NB4 (cell line): ENCODE measurements at regions not wholly inside any gene's neighbourhood (a gene's known extent, or its start where the extent isn't known, plus 50 kb on each side); places are given as distances from the start of the nearest gene placed in this dataset.

Experiments used
- DNase-seq: peaks from one replicate; pipeline ENCODE4 v3.0.0; 2010; ENCODE audit warnings: low read depth
- H3K4me3 ChIP-seq: one replicate; pipeline ENCODE4 v1.5.1; 2011; ENCODE audit warnings: mild to moderate bottlenecking, low read depth, low read length, moderate library complexity
- MYC ChIP-seq: IDR thresholded peaks from 2 replicates; pipeline ENCODE4 v1.6.1; 2011; ENCODE audit warnings: low read depth, low read length
- POLR2A ChIP-seq: IDR thresholded peaks from 2 replicates; pipeline ENCODE4 v1.6.1; 2011; ENCODE audit warnings: mild to moderate bottlenecking; ENCODE audit not compliant: insufficient read length; ENCODE audit errors: extremely low read depth
- TF ChIP-seq, protein P1 (sequence below): IDR thresholded peaks from 2 replicates; pipeline ENCODE4 v1.6.1; 2011; ENCODE audit warnings: low read depth, low read length
- TF ChIP-seq, protein P2 (sequence below): IDR thresholded peaks from one replicate; pipeline ENCODE4 v1.5.1; 2012; ENCODE audit warnings: low read depth, low read length

- H3K4me3 ChIP-seq, result no peak overlapping the region
- TF ChIP-seq MYC, result no peak
- TF ChIP-seq, protein P1, sequence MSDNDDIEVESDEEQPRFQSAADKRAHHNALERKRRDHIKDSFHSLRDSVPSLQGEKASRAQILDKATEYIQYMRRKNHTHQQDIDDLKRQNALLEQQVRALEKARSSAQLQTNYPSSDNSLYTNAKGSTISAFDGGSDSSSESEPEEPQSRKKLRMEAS, result no peak
- TF ChIP-seq POLR2A, result no peak
- TF ChIP-seq, protein P2, sequence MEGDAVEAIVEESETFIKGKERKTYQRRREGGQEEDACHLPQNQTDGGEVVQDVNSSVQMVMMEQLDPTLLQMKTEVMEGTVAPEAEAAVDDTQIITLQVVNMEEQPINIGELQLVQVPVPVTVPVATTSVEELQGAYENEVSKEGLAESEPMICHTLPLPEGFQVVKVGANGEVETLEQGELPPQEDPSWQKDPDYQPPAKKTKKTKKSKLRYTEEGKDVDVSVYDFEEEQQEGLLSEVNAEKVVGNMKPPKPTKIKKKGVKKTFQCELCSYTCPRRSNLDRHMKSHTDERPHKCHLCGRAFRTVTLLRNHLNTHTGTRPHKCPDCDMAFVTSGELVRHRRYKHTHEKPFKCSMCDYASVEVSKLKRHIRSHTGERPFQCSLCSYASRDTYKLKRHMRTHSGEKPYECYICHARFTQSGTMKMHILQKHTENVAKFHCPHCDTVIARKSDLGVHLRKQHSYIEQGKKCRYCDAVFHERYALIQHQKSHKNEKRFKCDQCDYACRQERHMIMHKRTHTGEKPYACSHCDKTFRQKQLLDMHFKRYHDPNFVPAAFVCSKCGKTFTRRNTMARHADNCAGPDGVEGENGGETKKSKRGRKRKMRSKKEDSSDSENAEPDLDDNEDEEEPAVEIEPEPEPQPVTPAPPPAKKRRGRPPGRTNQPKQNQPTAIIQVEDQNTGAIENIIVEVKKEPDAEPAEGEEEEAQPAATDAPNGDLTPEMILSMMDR, result no peak
- no peak for DNase-seq
Observed at GRCh38 chr5:115072266-115073064, 97.2 kb downstream of the TRIM36 start.

- no peak for TF ChIP-seq POLR2A
- TF ChIP-seq, protein P1, result no peak
- TF ChIP-seq, protein P2, result no peak
- no peak for TF ChIP-seq MYC
- no peak overlapping the region for H3K4me3 ChIP-seq
- DNase-seq, result no peak
Observed at GRCh38 chr5:115070737-115071136, 99.0 kb downstream of the TRIM36 start.

- no peak overlapping the region for H3K4me3 ChIP-seq
- peak; percentile 77 for DNase-seq
- TF ChIP-seq MYC (no peak), POLR2A (no peak)
- TF ChIP-seq, protein P2, result peak; percentile 71
Observed at GRCh38 chr5:115069087-115069968, 100.4 kb downstream of the TRIM36 start.

DNA sequence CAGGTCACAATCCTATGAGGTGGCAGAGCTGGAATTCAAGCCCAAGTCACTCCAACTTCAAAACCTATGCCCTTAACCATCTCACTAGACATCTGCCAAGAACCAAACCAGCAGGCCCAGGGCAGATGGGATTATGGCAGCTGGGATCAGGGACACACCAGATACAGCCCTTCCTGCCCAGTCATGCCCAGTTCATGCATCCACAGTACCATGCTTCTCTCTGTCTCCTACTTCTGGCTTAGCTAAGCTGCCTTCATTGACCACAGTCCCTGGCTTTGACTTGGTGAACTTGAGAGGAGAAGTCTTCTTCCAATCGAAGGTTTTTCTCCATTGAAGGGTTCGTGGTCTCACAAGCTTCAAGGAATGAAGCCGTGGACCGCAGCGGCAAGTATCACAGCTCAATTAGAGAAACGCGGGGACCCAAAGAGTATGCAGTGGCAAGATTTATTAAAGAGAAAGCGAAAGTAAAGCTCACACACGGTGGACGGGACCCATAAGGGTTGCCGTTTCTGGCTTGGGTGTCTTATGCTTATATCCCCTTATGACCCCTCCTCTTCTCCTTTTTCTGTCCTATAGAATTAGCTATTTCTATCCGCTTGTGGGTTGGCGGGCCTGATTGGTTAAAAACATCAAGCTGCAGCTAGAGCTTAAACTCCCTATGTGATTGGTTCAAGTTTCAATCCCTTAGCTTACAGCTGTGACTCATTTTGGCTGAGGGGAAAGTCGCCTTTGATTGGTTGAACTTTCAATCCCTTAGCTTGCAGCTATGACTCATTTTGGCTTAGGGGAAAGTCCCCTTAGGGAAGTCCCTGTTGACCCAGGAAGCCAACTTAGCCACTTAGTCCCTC is 101.2 kb downstream of the TRIM36 start:
- TF ChIP-seq MYC, result no peak
- TF ChIP-seq, protein P2, result no peak
- TF ChIP-seq, protein P1, result no peak
- TF ChIP-seq POLR2A, result no peak
- DNase-seq, result peak; percentile 47
- H3K4me3 ChIP-seq, result no peak overlapping the region

DNA sequence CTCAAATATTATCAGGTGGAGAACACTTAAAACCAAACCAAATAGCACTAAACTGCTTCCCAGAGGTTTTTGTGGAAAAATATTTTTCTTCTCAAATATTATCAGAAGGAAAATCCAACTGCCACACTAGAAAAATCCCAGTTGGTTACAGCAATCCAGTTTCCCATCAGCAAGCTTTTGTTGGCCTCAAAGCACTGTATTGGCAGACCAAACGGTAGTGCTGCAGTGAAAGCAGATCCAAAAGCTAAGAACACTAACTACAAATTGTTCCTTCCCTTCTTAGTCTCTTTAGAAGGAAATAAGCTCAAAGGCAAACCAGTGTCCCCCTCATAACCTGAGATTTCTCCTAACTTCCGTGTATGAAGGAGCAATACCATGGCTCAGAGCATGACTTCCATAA is 105.3 kb downstream of the TRIM36 start:
- TF ChIP-seq, protein P1, result no peak
- TF ChIP-seq, protein P2, result no peak
- no peak for TF ChIP-seq POLR2A
- TF ChIP-seq MYC, result no peak
- no peak overlapping the region for H3K4me3 ChIP-seq
- no peak for DNase-seq
